DOHH2 (cell line): ENCODE measurements at regions not wholly inside any gene's neighbourhood (a gene's known extent, or its start where the extent isn't known, plus 50 kb on each side); places are given as distances from the start of the nearest gene placed in this dataset.

ENCODE experiments used
- CTCF ChIP-seq: fragments of 200-600 bp; sonication (generic); IDR thresholded peaks from one replicate; pipeline ENCODE4 v1.5.1; 2014; ENCODE audit warnings: antibody characterized with exemption, mild to moderate bottlenecking, low read depth, low read length; ENCODE audit not compliant: poor library complexity, severe bottlenecking
- EZH2phosphoT487 ChIP-seq: fragments of 200-600 bp; sonication (generic); IDR thresholded peaks from 2 replicates; pipeline ENCODE4 v1.6.1; 2017; ENCODE audit warnings: borderline replicate concordance, mild to moderate bottlenecking, antibody characterized with exemption, low read length, moderate library complexity, mixed read lengths

- TF ChIP-seq CTCF (no peak), EZH2phosphoT487 (no peak)
Measured at GRCh38 chr1:81574408-81574807, 226.3 kb upstream of the ADGRL2 start.
